ENCODE measurements at regions not wholly inside any gene's neighbourhood (a gene's known extent, or its start where the extent isn't known, plus 50 kb on each side); places are given as distances from the start of the nearest gene placed in this dataset.

GRCh38 chr10:128873411-128874054, 593.5 kb upstream of the MGMT start:
- H3K4me3 ChIP-seq: no peak overlapping the region

GRCh38 chr10:128874331-128874730, 592.7 kb upstream of the MGMT start:
- Histone ChIP-seq H3K27ac (no peak overlapping the region), H3K4me1 (no peaks in the 10 kb centered on the region), H3K4me3 (no peak overlapping the region), H3K36me3 (no peaks in the 10 kb centered on the region), H3K27me3 (no peaks in the 10 kb centered on the region), H3K9me3 (no peaks in the 10 kb centered on the region)
- DNase-seq (no peak), ATAC-seq (no peak)
- intact Hi-C loops (cut with DNase I): no loop called here
- TF ChIP-seq CTCF (IDR thresholded peaks at IDR 0.05): no peak

More at GRCh38 chr10:128873411-128874054, 593.5 kb upstream of the MGMT start:
- DNase-seq (no peak), ATAC-seq (no peak)
- Histone ChIP-seq H3K9me3 (no peaks in the 10 kb centered on the region), H3K4me1 (no peaks in the 10 kb centered on the region), H3K27me3 (no peaks in the 10 kb centered on the region), H3K27ac (no peak overlapping the region), H3K36me3 (no peaks in the 10 kb centered on the region)
- intact Hi-C loops (cut with DNase I): no loop called here
- no peak for TF ChIP-seq CTCF (IDR thresholded peaks at IDR 0.05)

GRCh38 chr10:128875030-128875744, 591.9 kb upstream of the MGMT start:
- DNase-seq: no peak
- Histone ChIP-seq H3K27me3 (no peaks in the 10 kb centered on the region), H3K36me3 (no peaks in the 10 kb centered on the region), H3K4me3 (no peak overlapping the region), H3K27ac (no peak overlapping the region), H3K9me3 (no peaks in the 10 kb centered on the region), H3K4me1 (no peaks in the 10 kb centered on the region)
- ATAC-seq: no peak
- intact Hi-C loops (cut with DNase I): no loop called here
- no peak for TF ChIP-seq CTCF (IDR thresholded peaks at IDR 0.05)

GRCh38 chr10:128875956-128876736, 590.9 kb upstream of the MGMT start:
- no peak for ATAC-seq

GRCh38 chr10:128877141-128877540, 589.9 kb upstream of the MGMT start:
- Histone ChIP-seq H3K4me1 (no peaks in the 10 kb centered on the region), H3K4me3 (no peak overlapping the region), H3K27ac (no peak overlapping the region), H3K9me3 (no peaks in the 10 kb centered on the region), H3K27me3 (no peaks in the 10 kb centered on the region), H3K36me3 (no peaks in the 10 kb centered on the region)
- no peak for TF ChIP-seq CTCF (IDR thresholded peaks at IDR 0.05)
- ATAC-seq: no peak
- intact Hi-C loops (cut with DNase I): no loop called here
- no peak for DNase-seq

More at GRCh38 chr10:128875956-128876736, 590.9 kb upstream of the MGMT start:
- Histone ChIP-seq H3K27ac (no peak overlapping the region), H3K4me3 (no peak overlapping the region), H3K27me3 (no peaks in the 10 kb centered on the region), H3K4me1 (no peaks in the 10 kb centered on the region), H3K9me3 (no peaks in the 10 kb centered on the region), H3K36me3 (no peaks in the 10 kb centered on the region)
- TF ChIP-seq CTCF (IDR thresholded peaks at IDR 0.05): no peak
- DNase-seq: no peak
- intact Hi-C loops (cut with DNase I): no loop called here
